ENCODE measurements at regions not wholly inside any gene's neighbourhood (a gene's known extent, or its start where the extent isn't known, plus 50 kb on each side); places are given as distances from the start of the nearest gene placed in this dataset.

- no peaks in the 10 kb centered on the region for H3K4me1 Mint-ChIP-seq
- ATAC-seq (replicated peaks; ENCODE audit: extremely low read depth, poor library complexity, severe bottlenecking) = no peak
- peaks cover 6% of the 10 kb centered on the region for H3K9me3 Mint-ChIP-seq
- H3K27me3 Mint-ChIP-seq = peaks cover 62% of the 10 kb centered on the region
- no peak overlapping the region for H3K27ac Mint-ChIP-seq (ENCODE audit: low read depth)
- H3K4me3 Mint-ChIP-seq = no peak overlapping the region
- no peak for DNase-seq (ENCODE audit: low spot score in 2 of 2)
- H3K36me3 Mint-ChIP-seq (ENCODE audit: insufficient read depth) = no peaks in the 10 kb centered on the region
Measured at GRCh38 chr12:13299457-13299856, 102.9 kb downstream of the EMP1 start.

GRCh38 chr12:13293096-13293495 lies 96.6 kb downstream of the EMP1 start:
- Mint-ChIP-seq H3K27me3 (peaks cover 28% of the 10 kb centered on the region), H3K4me1 (no peaks in the 10 kb centered on the region), H3K36me3 (ENCODE audit: insufficient read depth) (no peaks in the 10 kb centered on the region), H3K9me3 (no peaks in the 10 kb centered on the region), H3K27ac (ENCODE audit: low read depth) (no peak overlapping the region), H3K4me3 (no peak overlapping the region)
- no peak for ATAC-seq (replicated peaks; ENCODE audit: extremely low read depth, poor library complexity, severe bottlenecking)
- DNase-seq (ENCODE audit: low spot score in 2 of 2) = no peak

- Mint-ChIP-seq H3K4me3 (no peak overlapping the region), H3K4me1 (no peaks in the 10 kb centered on the region), H3K36me3 (ENCODE audit: insufficient read depth) (no peaks in the 10 kb centered on the region), H3K9me3 (no peaks in the 10 kb centered on the region), H3K27me3 (peaks cover 23% of the 10 kb centered on the region), H3K27ac (ENCODE audit: low read depth) (no peak overlapping the region)
- DNase-seq (ENCODE audit: low spot score in 2 of 2) (no peak), ATAC-seq (replicated peaks; ENCODE audit: extremely low read depth, poor library complexity, severe bottlenecking) (no peak)
Measured at GRCh38 chr12:13289653-13290289, 93.2 kb downstream of the EMP1 start.

GRCh38 chr12:13288937-13289652 lies 92.6 kb downstream of the EMP1 start:
- H3K4me1 Mint-ChIP-seq = no peaks in the 10 kb centered on the region
- H3K9me3 Mint-ChIP-seq = no peaks in the 10 kb centered on the region
- H3K27me3 Mint-ChIP-seq = peaks cover 23% of the 10 kb centered on the region
- H3K4me3 Mint-ChIP-seq = no peak overlapping the region
- H3K36me3 Mint-ChIP-seq (ENCODE audit: insufficient read depth) = no peaks in the 10 kb centered on the region
- DNase-seq (ENCODE audit: low spot score in 2 of 2) = no peak
- ATAC-seq (replicated peaks; ENCODE audit: extremely low read depth, poor library complexity, severe bottlenecking) = no peak
- no peak overlapping the region for H3K27ac Mint-ChIP-seq (ENCODE audit: low read depth)

- ATAC-seq (replicated peaks; ENCODE audit: extremely low read depth, poor library complexity, severe bottlenecking) = no peak
- H3K27ac Mint-ChIP-seq (ENCODE audit: low read depth) = no peak overlapping the region
- no peaks in the 10 kb centered on the region for H3K36me3 Mint-ChIP-seq (ENCODE audit: insufficient read depth)
- DNase-seq (ENCODE audit: low spot score in 2 of 2) = no peak
- no peak overlapping the region for H3K4me3 Mint-ChIP-seq
- no peaks in the 10 kb centered on the region for H3K9me3 Mint-ChIP-seq
- no peaks in the 10 kb centered on the region for H3K4me1 Mint-ChIP-seq
- H3K27me3 Mint-ChIP-seq = peaks cover 23% of the 10 kb centered on the region
Measured at GRCh38 chr12:13288501-13288900, 92.0 kb downstream of the EMP1 start.

- no peaks in the 10 kb centered on the region for H3K36me3 Mint-ChIP-seq (ENCODE audit: insufficient read depth)
- DNase-seq (ENCODE audit: low spot score in 2 of 2) (no peak), ATAC-seq (replicated peaks; ENCODE audit: extremely low read depth, poor library complexity, severe bottlenecking) (no peak)
- no peak overlapping the region for H3K27ac Mint-ChIP-seq (ENCODE audit: low read depth)
- H3K27me3 Mint-ChIP-seq = peaks cover 19% of the 10 kb centered on the region
- H3K9me3 Mint-ChIP-seq = no peaks in the 10 kb centered on the region
- no peak overlapping the region for H3K4me3 Mint-ChIP-seq
- H3K4me1 Mint-ChIP-seq = no peaks in the 10 kb centered on the region
Measured at GRCh38 chr12:13283867-13284266, 87.3 kb downstream of the EMP1 start.

GRCh38 chr12:13282861-13283260 lies 86.3 kb downstream of the EMP1 start:
- Mint-ChIP-seq H3K4me1 (peaks cover 4% of the 10 kb centered on the region), H3K27ac (ENCODE audit: low read depth) (no peak overlapping the region), H3K27me3 (peaks cover 9% of the 10 kb centered on the region), H3K9me3 (no peaks in the 10 kb centered on the region), H3K4me3 (no peak overlapping the region), H3K36me3 (ENCODE audit: insufficient read depth) (no peaks in the 10 kb centered on the region)
- ATAC-seq (replicated peaks; ENCODE audit: extremely low read depth, poor library complexity, severe bottlenecking) (no peak), DNase-seq (ENCODE audit: low spot score in 2 of 2) (no peak)

- no peak overlapping the region for H3K27ac Mint-ChIP-seq (ENCODE audit: low read depth)
- peaks cover 4% of the 10 kb centered on the region for H3K4me1 Mint-ChIP-seq
- DNase-seq (ENCODE audit: low spot score in 2 of 2) (peak; percentile 28 to 45), ATAC-seq (replicated peaks; ENCODE audit: extremely low read depth, poor library complexity, severe bottlenecking) (peak; percentile 54)
- no peaks in the 10 kb centered on the region for H3K36me3 Mint-ChIP-seq (ENCODE audit: insufficient read depth)
- peaks cover 34% of the 10 kb centered on the region for H3K27me3 Mint-ChIP-seq
- no peaks in the 10 kb centered on the region for H3K9me3 Mint-ChIP-seq
- H3K4me3 Mint-ChIP-seq = no peak overlapping the region
Measured at GRCh38 chr12:13278249-13278787, 81.8 kb downstream of the EMP1 start.

GRCh38 chr12:13277293-13277692 lies 80.8 kb downstream of the EMP1 start:
- Mint-ChIP-seq H3K4me3 (no peak overlapping the region), H3K27me3 (peaks cover 36% of the 10 kb centered on the region)

GRCh38 chr12:13275241-13276085 lies 78.9 kb downstream of the EMP1 start:
- no peak for ATAC-seq (replicated peaks; ENCODE audit: extremely low read depth, poor library complexity, severe bottlenecking)
- Mint-ChIP-seq H3K4me1 (peaks cover 4% of the 10 kb centered on the region), H3K27me3 (peaks cover 55% of the 10 kb centered on the region), H3K36me3 (ENCODE audit: insufficient read depth) (no peaks in the 10 kb centered on the region), H3K27ac (ENCODE audit: low read depth) (no peak overlapping the region), H3K9me3 (no peaks in the 10 kb centered on the region), H3K4me3 (no peak overlapping the region)
- DNase-seq (ENCODE audit: low spot score in 2 of 2) = no peak

More at GRCh38 chr12:13277293-13277692, 80.8 kb downstream of the EMP1 start:
- ATAC-seq (replicated peaks; ENCODE audit: extremely low read depth, poor library complexity, severe bottlenecking) = no peak
- Mint-ChIP-seq H3K27ac (ENCODE audit: low read depth) (no peak overlapping the region), H3K9me3 (no peaks in the 10 kb centered on the region), H3K36me3 (ENCODE audit: insufficient read depth) (no peaks in the 10 kb centered on the region), H3K4me1 (peaks cover 4% of the 10 kb centered on the region)
- DNase-seq (ENCODE audit: low spot score in 2 of 2) = no peak

- Mint-ChIP-seq H3K27ac (ENCODE audit: low read depth) (no peak overlapping the region), H3K4me1 (peaks cover 4% of the 10 kb centered on the region), H3K36me3 (ENCODE audit: insufficient read depth) (no peaks in the 10 kb centered on the region), H3K4me3 (no peak overlapping the region), H3K9me3 (no peaks in the 10 kb centered on the region), H3K27me3 (peaks cover 55% of the 10 kb centered on the region)
- no peak for ATAC-seq (replicated peaks; ENCODE audit: extremely low read depth, poor library complexity, severe bottlenecking)
- DNase-seq (ENCODE audit: low spot score in 2 of 2) = no peak
Measured at GRCh38 chr12:13273850-13274249, 77.3 kb downstream of the EMP1 start.

- H3K4me3 Mint-ChIP-seq = no peak overlapping the region
- ATAC-seq (replicated peaks; ENCODE audit: extremely low read depth, poor library complexity, severe bottlenecking) (no peak), DNase-seq (ENCODE audit: low spot score in 2 of 2) (no peak)
- no peaks in the 10 kb centered on the region for H3K9me3 Mint-ChIP-seq
- H3K27me3 Mint-ChIP-seq = peaks cover 55% of the 10 kb centered on the region
- no peaks in the 10 kb centered on the region for H3K36me3 Mint-ChIP-seq (ENCODE audit: insufficient read depth)
- peaks cover 2% of the 10 kb centered on the region for H3K4me1 Mint-ChIP-seq
- H3K27ac Mint-ChIP-seq (ENCODE audit: low read depth) = no peak overlapping the region
Measured at GRCh38 chr12:13273097-13273496, 76.6 kb downstream of the EMP1 start.

Data from central memory CD8-positive, alpha-beta T cell (primary cell).